Liver (tissue), 8 donors: ENCODE measurements at regions not wholly inside any gene's neighbourhood (a gene's known extent, or its start where the extent isn't known, plus 50 kb on each side); places are given as distances from the start of the nearest gene placed in this dataset.

ENCODE experiments used
- DNase-seq: peaks from one replicate; pipeline ENCODE4 v3.0.0-alpha.2; 2017; ENCODE audit warnings: low spot score
- H3K27ac ChIP-seq, 2 donors: one replicate each; pipeline ENCODE4 v1.7.0; 2013; ENCODE audit warnings: inconsistent platforms in 2 of 2, low read length in 2 of 2, control low read depth in 1 of 2, low read depth in 1 of 2, mild to moderate bottlenecking in 1 of 2
- H3K27me3 ChIP-seq, 4 donors: one replicate each; pipeline versions ENCODE4 v1.6.1 to v1.7.0; 2013; ENCODE audit warnings: low read length in 3 of 4, inconsistent platforms in 1 of 4, mild to moderate bottlenecking in 1 of 4, moderate library complexity in 1 of 4; ENCODE audit not compliant: control insufficient read depth in 4 of 4, insufficient read depth in 4 of 4
- H3K36me3 ChIP-seq, 4 donors: one replicate each; pipeline versions ENCODE4 v1.6.1 to v1.7.0; 2013; ENCODE audit warnings: low read length in 3 of 4, mild to moderate bottlenecking in 3 of 4, low read depth in 1 of 4, moderate library complexity in 1 of 4; ENCODE audit not compliant: control insufficient read depth in 4 of 4, insufficient read depth in 3 of 4
- H3K4me1 ChIP-seq, 4 donors: one replicate each; pipeline versions ENCODE4 v1.6.1 to v1.7.0; 2013; ENCODE audit warnings: low read length in 3 of 4, mild to moderate bottlenecking in 3 of 4, moderate library complexity in 1 of 4; ENCODE audit not compliant: control insufficient read depth in 4 of 4, insufficient read depth in 4 of 4
- H3K4me3 ChIP-seq, 3 donors: one replicate each; pipeline versions ENCODE4 v1.6.1 to v1.7.0; 2013; ENCODE audit warnings: low read length in 3 of 3, control low read depth in 1 of 3, low read depth in 1 of 3, mild to moderate bottlenecking in 1 of 3
- H3K9ac ChIP-seq, 2 donors: one replicate each; pipeline ENCODE4 v1.7.0; 2013; ENCODE audit warnings: low read length in 2 of 2, mild to moderate bottlenecking in 2 of 2, moderate library complexity in 2 of 2, control low read depth in 1 of 2, low read depth in 1 of 2
- H3K9me3 ChIP-seq, 4 donors: one replicate each; pipeline versions ENCODE4 v1.6.1 to v1.7.0; 2013; ENCODE audit warnings: low read length in 3 of 4; ENCODE audit not compliant: control insufficient read depth in 4 of 4
- ATF3 ChIP-seq: IDR thresholded peaks from 2 replicates; pipeline ENCODE4 v1.6.1; 2016; ENCODE audit warnings: antibody characterized with exemption
- EGR1 ChIP-seq, 2 donors: IDR thresholded peaks; 2 replicates each; pipeline ENCODE4 v1.6.1; 2016 to 2018; ENCODE audit warnings: antibody characterized with exemption in 2 of 2, low read depth in 2 of 2
- FOXA1 ChIP-seq: IDR thresholded peaks from 2 replicates; pipeline ENCODE4 v1.6.1; 2016; ENCODE audit warnings: antibody characterized with exemption
- FOXA2 ChIP-seq: IDR thresholded peaks from 2 replicates; pipeline ENCODE4 v1.6.1; 2016; ENCODE audit warnings: antibody characterized with exemption
- HNF4A ChIP-seq, 2 donors: conservative IDR thresholded peaks; 2 replicates each; pipeline ENCODE4 v1.6.1; 2016; ENCODE audit warnings: antibody characterized with exemption in 2 of 2, mild to moderate bottlenecking in 2 of 2
- HNF4G ChIP-seq: IDR thresholded peaks from 2 replicates; pipeline ENCODE4 v1.6.1; 2016; ENCODE audit warnings: antibody characterized with exemption
- JUND ChIP-seq, 2 donors: IDR thresholded peaks; 2 replicates each; pipeline ENCODE4 v1.6.1; 2016; ENCODE audit warnings: antibody characterized with exemption in 2 of 2
- NR2F2 ChIP-seq: IDR thresholded peaks from 2 replicates; pipeline ENCODE4 v1.6.1; 2016; ENCODE audit warnings: antibody characterized with exemption
- RAD21 ChIP-seq, 2 donors: IDR thresholded peaks; 2 replicates each; pipeline ENCODE4 v1.6.1; 2016; ENCODE audit warnings: antibody characterized with exemption in 2 of 2, mild to moderate bottlenecking in 2 of 2
- RXRA ChIP-seq, 2 donors: IDR thresholded peaks; 2 replicates each; pipeline ENCODE4 v1.6.1; 2017 to 2018; ENCODE audit warnings: antibody characterized with exemption in 2 of 2, mild to moderate bottlenecking in 1 of 2
- SP1 ChIP-seq: IDR thresholded peaks from 2 replicates; pipeline ENCODE4 v1.6.1; 2018; ENCODE audit warnings: antibody characterized with exemption, mild to moderate bottlenecking
- TAF1 ChIP-seq: conservative IDR thresholded peaks from 2 replicates; pipeline ENCODE4 v1.6.1; 2016; ENCODE audit warnings: antibody characterized with exemption, mild to moderate bottlenecking
- YY1 ChIP-seq: IDR thresholded peaks from 2 replicates; pipeline ENCODE4 v1.6.1; 2016; ENCODE audit warnings: antibody characterized with exemption, mild to moderate bottlenecking
- WGBS: extraction: QIAGEN DNeasy Blood & Tissue Kit; methylation state at CpG from one replicate; pipeline ENCODE4 v1.1.7; 2013; 5-methylcytosine and 5-hydroxymethylcytosine counted together
- TF ChIP-seq, protein P1 (sequence below): fragments of 150-350 bp; IDR thresholded peaks from 2 replicates; pipeline ENCODE4 v1.5.1; 2017; ENCODE audit warnings: improper control_type of control experiment, low read depth, low read length; ENCODE audit not compliant: missing input control
- TF ChIP-seq, protein P2 (sequence below): IDR thresholded peaks from 2 replicates; pipeline ENCODE4 v1.6.1; 2016; ENCODE audit warnings: antibody characterized with exemption
- donor health status: healthy.
- donor health status: healthy.
- donor health status: healthy.
- donor health status: healthy.
- donor health status: healthy.

DNA sequence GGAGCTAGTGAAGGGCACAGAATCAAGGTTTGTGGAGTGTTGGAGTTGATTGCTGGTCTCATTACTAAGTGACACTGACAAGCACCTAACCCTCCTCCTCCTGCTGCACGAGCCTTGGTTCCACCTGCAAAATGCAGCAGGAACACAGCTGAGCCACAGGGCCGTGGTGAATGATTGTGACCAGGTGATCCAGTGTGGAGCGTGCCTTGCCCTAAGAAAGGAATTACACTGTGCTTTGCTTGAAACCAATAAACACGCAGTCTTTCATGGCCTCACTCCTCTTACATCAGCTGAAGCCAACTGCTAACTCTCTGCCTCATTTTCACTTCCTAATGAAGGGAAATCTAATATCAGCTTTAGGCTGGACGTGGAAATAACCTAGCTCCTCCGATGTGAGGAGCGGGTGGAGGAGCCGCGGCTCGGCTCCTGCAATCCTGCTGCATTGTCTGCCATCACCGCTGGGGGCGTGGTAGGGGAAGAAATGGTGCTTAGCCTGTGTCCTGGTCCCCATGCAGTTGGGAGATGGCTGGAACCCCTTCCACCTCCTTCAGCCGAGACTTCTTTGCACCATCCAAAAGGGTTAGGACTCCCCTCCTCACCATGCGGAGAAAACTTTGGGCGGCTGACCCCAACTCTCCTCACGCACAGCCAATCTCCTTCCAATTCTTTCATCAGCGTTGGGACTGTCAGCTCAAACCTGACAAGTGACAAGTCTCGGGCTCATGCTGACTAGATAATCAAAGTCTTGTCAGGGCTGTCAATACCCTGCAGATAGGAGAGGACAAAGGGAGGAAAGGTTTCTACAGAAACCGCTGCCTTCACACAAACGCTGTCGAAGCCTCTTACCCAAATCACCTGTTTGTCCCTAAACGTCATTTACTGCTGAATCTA is 427.9 kb downstream of the ZNF536 start:
- Histone ChIP-seq H3K36me3 (no peaks in the 10 kb centered on the region), H3K27me3 (peaks cover 0 to 5% (median 1%) of the 10 kb centered on the region in 4 donors), H3K9ac (no peak overlapping the region), H3K4me1 (no peaks in the 10 kb centered on the region), H3K9me3 (no peaks in the 10 kb centered on the region), H3K27ac (no peak overlapping the region), H3K4me3 (no peak overlapping the region)
- TF ChIP-seq, protein P1, sequence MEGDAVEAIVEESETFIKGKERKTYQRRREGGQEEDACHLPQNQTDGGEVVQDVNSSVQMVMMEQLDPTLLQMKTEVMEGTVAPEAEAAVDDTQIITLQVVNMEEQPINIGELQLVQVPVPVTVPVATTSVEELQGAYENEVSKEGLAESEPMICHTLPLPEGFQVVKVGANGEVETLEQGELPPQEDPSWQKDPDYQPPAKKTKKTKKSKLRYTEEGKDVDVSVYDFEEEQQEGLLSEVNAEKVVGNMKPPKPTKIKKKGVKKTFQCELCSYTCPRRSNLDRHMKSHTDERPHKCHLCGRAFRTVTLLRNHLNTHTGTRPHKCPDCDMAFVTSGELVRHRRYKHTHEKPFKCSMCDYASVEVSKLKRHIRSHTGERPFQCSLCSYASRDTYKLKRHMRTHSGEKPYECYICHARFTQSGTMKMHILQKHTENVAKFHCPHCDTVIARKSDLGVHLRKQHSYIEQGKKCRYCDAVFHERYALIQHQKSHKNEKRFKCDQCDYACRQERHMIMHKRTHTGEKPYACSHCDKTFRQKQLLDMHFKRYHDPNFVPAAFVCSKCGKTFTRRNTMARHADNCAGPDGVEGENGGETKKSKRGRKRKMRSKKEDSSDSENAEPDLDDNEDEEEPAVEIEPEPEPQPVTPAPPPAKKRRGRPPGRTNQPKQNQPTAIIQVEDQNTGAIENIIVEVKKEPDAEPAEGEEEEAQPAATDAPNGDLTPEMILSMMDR, result peak; percentile 60
- TF ChIP-seq RAD21 (IDR thresholded peaks at IDR 0.05) (peak; percentile 59 to 76), FOXA2 (no peak)
- 23% methylated on average over 22 of the region's 22 CpGs for WGBS
- peak; percentile 54 for DNase-seq

GRCh38 chr19:30795727-30796126 is 423.5 kb downstream of the ZNF536 start:
- no peaks in the 10 kb centered on the region for H3K9me3 ChIP-seq
- no peak for DNase-seq
- H3K9ac ChIP-seq, result no peak overlapping the region
- H3K4me3 ChIP-seq, result no peak overlapping the region
- 84% methylated on average over 5 of the region's 5 CpGs for WGBS
- H3K27ac ChIP-seq, result no peak overlapping the region
- TF ChIP-seq NR2F2 (no peak), JUND (IDR thresholded peaks at IDR 0.05) (no peak), RAD21 (IDR thresholded peaks at IDR 0.05) (no peak), FOXA1 (no peak), EGR1 (IDR thresholded peaks at IDR 0.05; ENCODE audit: low read depth in 2 of 2) (no peak), TAF1 (no peak), FOXA2 (no peak)
- TF ChIP-seq, protein P1, result no peak
- no peaks in the 10 kb centered on the region for H3K4me1 ChIP-seq
- H3K36me3 ChIP-seq, result no peaks in the 10 kb centered on the region
- peaks cover 0 to 9% (median 1%) of the 10 kb centered on the region in 4 donors for H3K27me3 ChIP-seq

GRCh38 chr19:30792561-30793505 is 420.6 kb downstream of the ZNF536 start:
- Histone ChIP-seq H3K9ac (no peak overlapping the region), H3K4me3 (no peak overlapping the region), H3K9me3 (no peaks in the 10 kb centered on the region), H3K4me1 (no peaks in the 10 kb centered on the region), H3K36me3 (no peaks in the 10 kb centered on the region), H3K27ac (no peak overlapping the region), H3K27me3 (peaks cover 0 to 4% (median 0%) of the 10 kb centered on the region in 4 donors)
- DNase-seq, result no peak
- 69% methylated on average over 6 of the region's 6 CpGs for WGBS
- TF ChIP-seq NR2F2 (no peak), FOXA1 (no peak), RXRA (IDR thresholded peaks at IDR 0.05) (no peak), ATF3 (no peak), YY1 (no peak), HNF4A (conservative IDR thresholded peaks at IDR 0.05) (no peak), RAD21 (IDR thresholded peaks at IDR 0.05) (no peak), SP1 (no peak), HNF4G (no peak), TAF1 (no peak)
- TF ChIP-seq, protein P1, result no peak
- TF ChIP-seq, protein P2, sequence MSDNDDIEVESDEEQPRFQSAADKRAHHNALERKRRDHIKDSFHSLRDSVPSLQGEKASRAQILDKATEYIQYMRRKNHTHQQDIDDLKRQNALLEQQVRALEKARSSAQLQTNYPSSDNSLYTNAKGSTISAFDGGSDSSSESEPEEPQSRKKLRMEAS, result no peak
